HG03571 (cell line): ENCODE measurements at regions not wholly inside any gene's neighbourhood (a gene's known extent, or its start where the extent isn't known, plus 50 kb on each side); places are given as distances from the start of the nearest gene placed in this dataset.
"Not testable (repeated sequence)": the region's sequence is repeated elsewhere in the genome, so short reads cannot be mapped to it uniquely, and the experiment has no call there.

Experiments
- ATAC-seq: cut with Tn5 transposase; IDR thresholded peaks from one replicate; pipeline ENCODE4 v1.9.1; 2021; ENCODE audit not compliant: unreplicated experiment

- not testable (repeated sequence) for ATAC-seq
Measured at GRCh38 chr4:74505355-74505978, 60.5 kb downstream of the AREG start.

GRCh38 chr4:74509363-74509762 lies 64.4 kb downstream of the AREG start:
- ATAC-seq, result not testable (repeated sequence)

- no peak for ATAC-seq
Measured at GRCh38 chr4:74516303-74516702, 71.4 kb downstream of the AREG start.

- no peak for ATAC-seq
Measured at GRCh38 chr4:74517996-74518395, 73.1 kb downstream of the AREG start.

- ATAC-seq, result no peak
Measured at GRCh38 chr4:74522251-74522991, 77.5 kb downstream of the AREG start.

- no peak for ATAC-seq
Measured at GRCh38 chr4:74523096-74523495, 78.2 kb downstream of the AREG start.

- no peak for ATAC-seq
Measured at GRCh38 chr4:74524985-74525384, 80.0 kb downstream of the AREG start.

GRCh38 chr4:74527049-74527448 lies 82.1 kb downstream of the AREG start:
- no peak for ATAC-seq

GRCh38 chr4:74528178-74528577 lies 83.2 kb downstream of the AREG start:
- no peak for ATAC-seq

GRCh38 chr4:74529284-74530041 lies 84.5 kb downstream of the AREG start:
- no peak for ATAC-seq

GRCh38 chr4:74531963-74532794 lies 87.2 kb downstream of the AREG start:
- no peak for ATAC-seq

GRCh38 chr4:74534121-74534520 lies 89.2 kb downstream of the AREG start:
- ATAC-seq, result no peak

- no peak for ATAC-seq
Measured at GRCh38 chr4:74534936-74535335, 90.0 kb downstream of the AREG start.

- ATAC-seq, result no peak
Measured at GRCh38 chr4:74535512-74535911, 90.6 kb downstream of the AREG start.

GRCh38 chr4:74536557-74536956 lies 91.6 kb downstream of the AREG start:
- no peak for ATAC-seq

- ATAC-seq, result no peak
Measured at GRCh38 chr4:74537459-74537858, 92.5 kb downstream of the AREG start.

GRCh38 chr4:74539044-74539790 lies 94.3 kb downstream of the AREG start:
- peak; percentile 40 for ATAC-seq

GRCh38 chr4:74540193-74540592 lies 95.3 kb downstream of the AREG start:
- no peak for ATAC-seq

GRCh38 chr4:74541667-74542066 lies 96.7 kb downstream of the AREG start:
- ATAC-seq, result no peak

- ATAC-seq, result peak; percentile 92
Measured at GRCh38 chr4:74543231-74543781, 98.4 kb downstream of the AREG start.
